Keratinocyte (primary cell): ENCODE measurements at regions not wholly inside any gene's neighbourhood (a gene's known extent, or its start where the extent isn't known, plus 50 kb on each side); places are given as distances from the start of the nearest gene placed in this dataset.
A peak's percentile ranks its signal among the peaks of the same experiment; 100 is the strongest.

Source experiments
- DNase-seq: peaks from one replicate; pipeline ENCODE4 v3.0.0-alpha.2; 2011; ENCODE audit warnings: low read depth, missing footprints, low spot score
- FAIRE-seq: peaks from 2 replicates; lab custom pipeline; 2011; peaks lifted over from hg19 to GRCh38; lab: Jason Lieb, UNC
- H2AFZ ChIP-seq: 2 replicates; pipeline ENCODE4 v1.6.0; 2012; ENCODE audit warnings: low read length, control low read depth, inconsistent platforms; ENCODE audit not compliant: control insufficient read depth
- H3K27ac ChIP-seq: 2 replicates; pipeline ENCODE4 v1.5.1; 2011; ENCODE audit warnings: low read length; ENCODE audit not compliant: control insufficient read depth, insufficient read depth
- H3K27me3 ChIP-seq: 3 replicates; pipeline ENCODE4 v1.6.0; 2011; ENCODE audit warnings: low read length; ENCODE audit not compliant: control insufficient read depth, insufficient read depth; ENCODE audit errors: extremely low read depth
- H3K36me3 ChIP-seq, 2 experiments: 2 replicates in 1 of 2; 3 replicates in 1 of 2; pipeline ENCODE4 v1.5.1; 2011; ENCODE audit warnings: low read length in 2 of 2, mild to moderate bottlenecking in 1 of 2; ENCODE audit not compliant: control insufficient read depth in 2 of 2, insufficient read depth in 2 of 2; ENCODE audit errors: extremely low read depth in 1 of 2
- H3K4me1 ChIP-seq: 3 replicates; pipeline ENCODE4 v1.5.1; 2011; ENCODE audit warnings: low read length; ENCODE audit not compliant: control insufficient read depth, insufficient read depth; ENCODE audit errors: extremely low read depth
- H3K4me2 ChIP-seq: 3 replicates; pipeline ENCODE4 v1.6.0; 2011; ENCODE audit warnings: low read depth, low read length; ENCODE audit not compliant: control insufficient read depth, insufficient read depth; ENCODE audit errors: extremely low read depth
- H3K4me3 ChIP-seq, 3 experiments: fragments of 200-600 bp in 1 of 3; sonication (generic) in 1 of 3; 2 replicates in 2 of 3; 3 replicates in 1 of 3; pipeline ENCODE4 v1.5.1; 2011 to 2016; ENCODE audit warnings: low read length in 3 of 3, mild to moderate bottlenecking in 3 of 3, control low read depth in 2 of 3, inconsistent platforms in 1 of 3, low read depth in 1 of 3, mixed read lengths in 1 of 3, mixed run types in 1 of 3, moderate library complexity in 1 of 3; ENCODE audit not compliant: control insufficient read depth in 2 of 3, insufficient read depth in 2 of 3; ENCODE audit errors: extremely low read depth in 1 of 3
- H3K79me2 ChIP-seq: 2 replicates; pipeline ENCODE4 v1.6.0; 2012; ENCODE audit warnings: low read length; ENCODE audit not compliant: control insufficient read depth, insufficient read depth
- H3K9ac ChIP-seq: 3 replicates; pipeline ENCODE4 v1.6.0; 2011; ENCODE audit warnings: low read length; ENCODE audit not compliant: control insufficient read depth, insufficient read depth; ENCODE audit errors: extremely low read depth
- H3K9me1 ChIP-seq: 3 replicates; pipeline ENCODE4 v1.6.0; 2011; ENCODE audit warnings: low read length; ENCODE audit not compliant: control insufficient read depth, insufficient read depth; ENCODE audit errors: extremely low read depth
- H3K9me3 ChIP-seq: 2 replicates; pipeline ENCODE4 v1.5.1; 2012; ENCODE audit warnings: low read depth, low read length; ENCODE audit not compliant: control insufficient read depth
- H4K20me1 ChIP-seq: 3 replicates; pipeline ENCODE4 v1.6.0; 2011; ENCODE audit warnings: low read length; ENCODE audit not compliant: control insufficient read depth, insufficient read depth; ENCODE audit errors: extremely low read depth
- EZH2 ChIP-seq: IDR thresholded peaks from one replicate; pipeline ENCODE4 v1.6.1; 2012; ENCODE audit warnings: inconsistent platforms, mild to moderate bottlenecking, low read length, moderate library complexity
- dilution Hi-C: fragments of 300-500 bp; cut with MboI; formaldehyde crosslinking; loops from one replicate; pipeline ENCODE4 v1.7.0; 2020; ENCODE audit warnings: low sequenced_read_pairs; ENCODE audit not compliant: extremely low pct_ligation_motif_present
- TF ChIP-seq, protein P1 (sequence below), 3 experiments: IDR thresholded peaks in 1 of 3; conservative IDR thresholded peaks in 1 of 3; optimal IDR thresholded peaks in 1 of 3; 2 replicates in 2 of 3; 3 replicates in 1 of 3; pipeline versions ENCODE3 to v1.5.1; 2011; ENCODE audit warnings: low read length in 3 of 3, mild to moderate bottlenecking in 3 of 3, moderate library complexity in 2 of 3, control low read depth in 1 of 3, inconsistent platforms in 1 of 3; ENCODE audit not compliant: insufficient read depth in 2 of 3; ENCODE audit errors: extremely low read depth in 1 of 3

DNA sequence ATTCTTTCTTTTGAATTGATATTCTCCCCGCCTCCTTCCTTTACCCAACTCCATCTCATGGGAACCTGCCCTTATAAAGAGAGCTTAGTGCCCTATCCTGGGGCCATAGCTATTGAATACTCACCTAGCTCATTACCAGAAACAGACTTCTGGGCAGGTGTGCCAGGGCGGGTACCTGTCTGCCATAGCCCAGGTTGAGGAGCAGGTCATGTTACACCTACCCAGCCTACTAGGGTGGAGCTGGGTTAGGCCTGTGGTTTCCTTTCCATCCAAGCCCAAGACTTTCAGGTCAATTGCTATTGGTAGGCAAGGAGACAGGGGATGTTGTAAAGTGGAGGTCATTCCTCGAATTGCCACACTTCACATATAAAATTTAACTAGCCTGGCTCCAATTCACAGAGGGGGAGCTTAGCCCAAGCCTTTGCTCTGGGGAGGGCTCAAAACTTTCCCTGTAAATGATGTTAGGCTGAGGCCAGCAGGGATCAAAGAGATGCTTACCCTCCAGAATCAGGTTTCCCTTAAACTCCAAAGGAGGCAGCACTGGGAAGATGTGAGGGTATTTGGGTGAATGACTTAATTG lies 87.1 kb upstream of the IPO9 start:
- peak overlapping the region; percentile 95 for H3K4me2 ChIP-seq

DNA sequence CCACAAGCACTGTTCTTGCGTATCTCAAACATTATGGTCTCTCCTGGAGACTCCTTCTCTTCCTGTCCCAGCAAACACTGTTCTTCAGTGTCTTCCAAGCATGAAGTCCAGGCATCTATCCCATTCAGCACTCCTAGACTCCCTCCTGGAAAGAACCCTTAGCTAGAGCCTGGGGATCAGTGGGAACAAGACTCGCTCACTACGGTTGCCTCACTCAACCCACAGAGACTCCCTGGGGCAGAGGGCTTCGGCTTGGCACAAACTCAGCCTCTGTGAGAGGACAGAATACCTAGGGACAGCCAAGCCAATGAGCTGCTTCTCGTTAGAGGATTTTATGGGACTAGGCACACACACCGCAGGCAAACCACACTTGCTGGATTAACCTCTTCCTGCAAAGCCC lies 86.5 kb upstream of the IPO9 start:
- peaks cover 39% of the 10 kb centered on the region for H3K4me1 ChIP-seq
- DNase-seq (no peak), FAIRE-seq (no peak)
- peaks cover 84% of the 10 kb centered on the region for H3K79me2 ChIP-seq
- H2AFZ ChIP-seq = no peak overlapping the region
- peaks cover 2% of the 10 kb centered on the region for H3K9me1 ChIP-seq
- H3K4me2 ChIP-seq = peak overlapping the region; percentile 95
- H3K9ac ChIP-seq = no peak overlapping the region
- TF ChIP-seq EZH2 = no peak
- TF ChIP-seq, protein P1, sequence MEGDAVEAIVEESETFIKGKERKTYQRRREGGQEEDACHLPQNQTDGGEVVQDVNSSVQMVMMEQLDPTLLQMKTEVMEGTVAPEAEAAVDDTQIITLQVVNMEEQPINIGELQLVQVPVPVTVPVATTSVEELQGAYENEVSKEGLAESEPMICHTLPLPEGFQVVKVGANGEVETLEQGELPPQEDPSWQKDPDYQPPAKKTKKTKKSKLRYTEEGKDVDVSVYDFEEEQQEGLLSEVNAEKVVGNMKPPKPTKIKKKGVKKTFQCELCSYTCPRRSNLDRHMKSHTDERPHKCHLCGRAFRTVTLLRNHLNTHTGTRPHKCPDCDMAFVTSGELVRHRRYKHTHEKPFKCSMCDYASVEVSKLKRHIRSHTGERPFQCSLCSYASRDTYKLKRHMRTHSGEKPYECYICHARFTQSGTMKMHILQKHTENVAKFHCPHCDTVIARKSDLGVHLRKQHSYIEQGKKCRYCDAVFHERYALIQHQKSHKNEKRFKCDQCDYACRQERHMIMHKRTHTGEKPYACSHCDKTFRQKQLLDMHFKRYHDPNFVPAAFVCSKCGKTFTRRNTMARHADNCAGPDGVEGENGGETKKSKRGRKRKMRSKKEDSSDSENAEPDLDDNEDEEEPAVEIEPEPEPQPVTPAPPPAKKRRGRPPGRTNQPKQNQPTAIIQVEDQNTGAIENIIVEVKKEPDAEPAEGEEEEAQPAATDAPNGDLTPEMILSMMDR (optimal IDR thresholded peaks at IDR 0.05 in 1 of 3, IDR thresholded peaks at IDR 0.05 in 1 of 3, conservative IDR thresholded peaks at IDR 0.05 in 1 of 3; ENCODE audit: extremely low read depth in 1 of 3, insufficient read depth in 2 of 3, low read length in 3 of 3) = no peak
- H3K4me3 ChIP-seq = no peak overlapping the region
- H3K27me3 ChIP-seq = no peaks in the 10 kb centered on the region
- no peaks in the 10 kb centered on the region for H3K9me3 ChIP-seq
- dilution Hi-C loops = no loop called here
- no peaks in the 10 kb centered on the region for H4K20me1 ChIP-seq
- H3K27ac ChIP-seq = no peak overlapping the region
- peaks cover 6 to 30% of the 10 kb centered on the region in 2 experiments for H3K36me3 ChIP-seq

More for the DNA sequence above, 87.1 kb upstream of the IPO9 start:
- H3K36me3 ChIP-seq = peaks cover 3 to 27% of the 10 kb centered on the region in 2 experiments
- H3K4me1 ChIP-seq = peaks cover 43% of the 10 kb centered on the region
- H3K4me3 ChIP-seq = peak overlapping the region in 1 of 3 experiments; percentile 83
- peaks cover 2% of the 10 kb centered on the region for H3K9me1 ChIP-seq
- no peaks in the 10 kb centered on the region for H3K27me3 ChIP-seq
- no peak overlapping the region for H2AFZ ChIP-seq
- H3K27ac ChIP-seq = no peak overlapping the region
- peaks cover 78% of the 10 kb centered on the region for H3K79me2 ChIP-seq
- DNase-seq = no peak
- TF ChIP-seq, protein P1 (optimal IDR thresholded peaks at IDR 0.05 in 1 of 3, IDR thresholded peaks at IDR 0.05 in 1 of 3, conservative IDR thresholded peaks at IDR 0.05 in 1 of 3; ENCODE audit: extremely low read depth in 1 of 3, insufficient read depth in 2 of 3, low read length in 3 of 3) = no peak
- TF ChIP-seq EZH2 = no peak
- H3K9me3 ChIP-seq = no peaks in the 10 kb centered on the region
- H4K20me1 ChIP-seq = no peaks in the 10 kb centered on the region
- no peak overlapping the region for H3K9ac ChIP-seq
- dilution Hi-C loops = no loop called here
- FAIRE-seq = no peak
